Testis (tissue), 2 donors: ENCODE measurements at regions not wholly inside any gene's neighbourhood (a gene's known extent, or its start where the extent isn't known, plus 50 kb on each side); places are given as distances from the start of the nearest gene placed in this dataset.

Experiments
- DNase-seq: peaks from one replicate; pipeline ENCODE4 v3.0.0-alpha.2; 2019
- H3K27ac ChIP-seq, 2 donors: fragments of 200-600 bp; sonication (generic); one replicate each; pipeline ENCODE4 v1.5.1; 2019
- H3K27me3 ChIP-seq: fragments of 200-600 bp; sonication (generic); one replicate; pipeline ENCODE4 v1.5.1; 2019
- H3K36me3 ChIP-seq: fragments of 200-600 bp; sonication (generic); one replicate; pipeline ENCODE4 v1.5.1; 2017; ENCODE audit warnings: low read depth; ENCODE audit errors: missing control alignments
- H3K4me1 ChIP-seq: fragments of 200-600 bp; sonication (generic); one replicate; pipeline ENCODE4 v1.5.1; 2019
- H3K4me3 ChIP-seq, 2 donors: fragments of 200-600 bp; sonication (generic); one replicate each; pipeline ENCODE4 v1.5.1; 2017 to 2019
- H3K9me3 ChIP-seq: fragments of 200-600 bp; sonication (generic); one replicate; pipeline ENCODE4 v1.5.1; 2017
- POLR2A ChIP-seq: fragments of 450-650 bp; IDR thresholded peaks from one replicate; pipeline ENCODE4 v1.6.1; 2017; ENCODE audit warnings: antibody characterized with exemption, mild to moderate bottlenecking, moderate library complexity
- WGBS, 2 donors: methylation state at CpG; one replicate each; pipeline ENCODE4 v1.1.5; 2018; 5-methylcytosine and 5-hydroxymethylcytosine counted together
- intact Hi-C: fragments of 100-400 bp; cut with DNase I; formaldehyde crosslinking; loops from one replicate; pipeline ENCODE4 v1.15.1; 2023; ENCODE audit warnings: low total_unique reads
- TF ChIP-seq, protein P1 (sequence below), 3 experiments: fragments of 450-650 bp in 2 of 3; fragments of 200-600 bp in 1 of 3; sonication (generic) in 1 of 3; IDR thresholded peaks; one replicate each; pipeline ENCODE4 v1.5.1; 2016 to 2019; ENCODE audit warnings: antibody characterized with exemption in 3 of 3, mild to moderate bottlenecking in 2 of 3, moderate library complexity in 1 of 3

- Histone ChIP-seq H3K27ac (no peak overlapping the region), H3K27me3 (no peaks in the 10 kb centered on the region), H3K4me3 (no peak overlapping the region), H3K36me3 (no peaks in the 10 kb centered on the region), H3K4me1 (peaks cover 3% of the 10 kb centered on the region), H3K9me3 (no peaks in the 10 kb centered on the region)
- 62% methylated on average over 2 of the region's 2 CpGs for WGBS, 2 donors
- intact Hi-C loops, result no loop called here
- no peak for DNase-seq
- TF ChIP-seq, protein P1, sequence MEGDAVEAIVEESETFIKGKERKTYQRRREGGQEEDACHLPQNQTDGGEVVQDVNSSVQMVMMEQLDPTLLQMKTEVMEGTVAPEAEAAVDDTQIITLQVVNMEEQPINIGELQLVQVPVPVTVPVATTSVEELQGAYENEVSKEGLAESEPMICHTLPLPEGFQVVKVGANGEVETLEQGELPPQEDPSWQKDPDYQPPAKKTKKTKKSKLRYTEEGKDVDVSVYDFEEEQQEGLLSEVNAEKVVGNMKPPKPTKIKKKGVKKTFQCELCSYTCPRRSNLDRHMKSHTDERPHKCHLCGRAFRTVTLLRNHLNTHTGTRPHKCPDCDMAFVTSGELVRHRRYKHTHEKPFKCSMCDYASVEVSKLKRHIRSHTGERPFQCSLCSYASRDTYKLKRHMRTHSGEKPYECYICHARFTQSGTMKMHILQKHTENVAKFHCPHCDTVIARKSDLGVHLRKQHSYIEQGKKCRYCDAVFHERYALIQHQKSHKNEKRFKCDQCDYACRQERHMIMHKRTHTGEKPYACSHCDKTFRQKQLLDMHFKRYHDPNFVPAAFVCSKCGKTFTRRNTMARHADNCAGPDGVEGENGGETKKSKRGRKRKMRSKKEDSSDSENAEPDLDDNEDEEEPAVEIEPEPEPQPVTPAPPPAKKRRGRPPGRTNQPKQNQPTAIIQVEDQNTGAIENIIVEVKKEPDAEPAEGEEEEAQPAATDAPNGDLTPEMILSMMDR (IDR thresholded peaks at IDR 0.05), result no peak
- TF ChIP-seq POLR2A, result no peak
These were observed 126.8 kb upstream of the SERPINE2 start for GRCh38 chr2:224165901-224166319.

DNA sequence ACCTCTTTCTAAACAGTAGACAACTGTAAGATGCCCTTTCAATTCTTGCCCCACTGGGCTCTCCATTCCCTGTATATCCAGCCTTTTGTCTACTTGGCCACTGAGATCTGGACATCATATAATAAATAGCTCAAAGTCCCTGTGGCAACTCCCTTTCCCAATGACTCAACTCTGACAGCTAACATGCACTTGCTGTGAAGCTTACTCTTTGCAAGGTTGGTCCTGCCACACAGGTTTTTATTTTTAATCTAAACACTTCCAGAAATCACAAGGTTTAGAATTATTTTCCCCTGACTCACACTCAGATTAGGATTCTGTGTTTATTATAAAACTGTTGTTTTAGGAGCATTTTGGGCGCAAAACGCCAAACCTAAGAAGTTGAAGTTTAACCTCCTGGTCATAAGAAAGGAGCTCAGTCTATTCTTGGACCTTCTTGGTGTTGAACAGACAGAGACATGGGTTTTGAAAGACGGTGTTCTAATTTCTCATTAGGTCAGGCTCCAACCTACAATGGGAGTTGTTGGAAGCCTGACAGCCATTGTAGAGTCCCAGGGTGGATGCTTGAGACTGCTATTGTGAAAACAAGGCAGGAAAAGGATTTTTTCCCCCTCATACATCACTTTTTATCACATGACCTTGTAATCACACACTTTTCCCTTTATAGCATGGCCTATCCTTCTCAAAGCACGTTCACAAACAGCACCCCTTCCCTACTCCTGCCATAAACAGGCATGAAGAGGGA, 124.7 kb upstream of the SERPINE2 start:
- peaks cover 4% of the 10 kb centered on the region for H3K4me1 ChIP-seq
- intact Hi-C loops, result no loop called here
- no peak for DNase-seq
- no peak for TF ChIP-seq POLR2A
- TF ChIP-seq, protein P1 (IDR thresholded peaks at IDR 0.05), result no peak
- no peaks in the 10 kb centered on the region for H3K9me3 ChIP-seq
- no peak overlapping the region for H3K27ac ChIP-seq
- H3K4me3 ChIP-seq, result no peak overlapping the region
- H3K36me3 ChIP-seq, result no peaks in the 10 kb centered on the region
- H3K27me3 ChIP-seq, result no peaks in the 10 kb centered on the region
- WGBS, 2 donors, result 72 to 84% methylated on average over 4 of the region's 4 CpGs

- 82 to 92% methylated on average over 2 of the region's 2 CpGs for WGBS, 2 donors
- Histone ChIP-seq H3K36me3 (no peaks in the 10 kb centered on the region), H3K9me3 (no peaks in the 10 kb centered on the region), H3K4me3 (no peak overlapping the region), H3K27ac (no peak overlapping the region), H3K27me3 (no peaks in the 10 kb centered on the region), H3K4me1 (peaks cover 4% of the 10 kb centered on the region)
- DNase-seq, result no peak
- intact Hi-C loops, result no loop called here
- TF ChIP-seq, protein P1 (IDR thresholded peaks at IDR 0.05), result no peak
- no peak for TF ChIP-seq POLR2A
These were observed 123.0 kb upstream of the SERPINE2 start for GRCh38 chr2:224162122-224162521.

GRCh38 chr2:224161712-224162111, 122.6 kb upstream of the SERPINE2 start:
- WGBS, 2 donors, result 81 to 88% methylated on average over 2 of the region's 2 CpGs
- intact Hi-C loops, result no loop called here
- H3K27me3 ChIP-seq, result no peaks in the 10 kb centered on the region
- no peak overlapping the region for H3K27ac ChIP-seq
- H3K9me3 ChIP-seq, result no peaks in the 10 kb centered on the region
- TF ChIP-seq, protein P1 (IDR thresholded peaks at IDR 0.05), result no peak
- no peak for TF ChIP-seq POLR2A
- H3K4me3 ChIP-seq, result no peak overlapping the region
- DNase-seq, result no peak
- H3K36me3 ChIP-seq, result no peaks in the 10 kb centered on the region
- peaks cover 4% of the 10 kb centered on the region for H3K4me1 ChIP-seq

- H3K4me1 ChIP-seq, result peaks cover 4% of the 10 kb centered on the region
- no peaks in the 10 kb centered on the region for H3K27me3 ChIP-seq
- intact Hi-C loops, result no loop called here
- no peaks in the 10 kb centered on the region for H3K36me3 ChIP-seq
- peak; percentile 44 for DNase-seq
- H3K27ac ChIP-seq, result no peak overlapping the region
- WGBS, 2 donors, result 79 to 88% methylated on average over 1 of the region's 1 CpG
- TF ChIP-seq, protein P1 (IDR thresholded peaks at IDR 0.05), result no peak
- TF ChIP-seq POLR2A, result no peak
- H3K9me3 ChIP-seq, result no peaks in the 10 kb centered on the region
- H3K4me3 ChIP-seq, result no peak overlapping the region
These were observed 121.8 kb upstream of the SERPINE2 start for GRCh38 chr2:224160917-224161316.
